PC-9 (cell line): ENCODE measurements at regions not wholly inside any gene's neighbourhood (a gene's known extent, or its start where the extent isn't known, plus 50 kb on each side); places are given as distances from the start of the nearest gene placed in this dataset.

ENCODE experiments used
- BruUV-seq: library from RNA; stranded (reverse); fragments of 400-500 nt; replicated peaks from 2 replicates; lab custom pipeline; 2021; lab: Mats Ljungman, UMichigan
- CTCF ChIA-PET: fragments of 300-600 bp; sonication (Branson Sonifier 250); formaldehyde crosslinking; loops from one replicate; lab custom pipeline; 2022; ENCODE audit warnings: antibody characterized with exemption; lab: Charles Lee
- POLR2A ChIA-PET: fragments of 300-600 bp; sonication (Branson Sonifier 250); formaldehyde crosslinking; loops from one replicate; lab custom pipeline; 2022; ENCODE audit warnings: antibody characterized with exemption; ENCODE audit not compliant: unreplicated experiment; lab: Charles Lee
- DNase-seq, 2 experiments: peaks; one replicate each; pipeline versions ENCODE4 v3.0.0 to v3.0.0-alpha.2; 2015 to 2022; ENCODE audit warnings: mixed read lengths in 1 of 2
- H2AFZ ChIP-seq: fragments of 200-600 bp; sonication (generic); 2 replicates; pipeline ENCODE4 v1.8.1; 2017; ENCODE audit warnings: antibody characterized with exemption
- H3F3A ChIP-seq: fragments of 200-600 bp; sonication (generic); 2 replicates; pipeline ENCODE4 v1.8.1; 2017; ENCODE audit warnings: antibody characterized with exemption, mild to moderate bottlenecking, low read depth; ENCODE audit not compliant: insufficient read depth
- H3K27ac ChIP-seq: fragments of 200-600 bp; sonication (generic); 2 replicates; pipeline ENCODE4 v1.6.1; 2016; ENCODE audit warnings: mixed run types
- H3K27me3 ChIP-seq: fragments of 200-600 bp; sonication (generic); 2 replicates; pipeline ENCODE4 v1.6.1; 2016; ENCODE audit warnings: low read depth, mixed run types; ENCODE audit not compliant: insufficient read depth
- H3K36me3 ChIP-seq: fragments of 200-600 bp; sonication (generic); 2 replicates; pipeline ENCODE4 v1.6.1; 2016; ENCODE audit warnings: low read depth, mixed run types
- H3K4me1 ChIP-seq: fragments of 200-600 bp; sonication (generic); replicated peaks from 2 replicates; pipeline ENCODE4 v1.6.1; 2016; ENCODE audit warnings: mixed run types; ENCODE audit not compliant: insufficient read depth
- H3K4me2 ChIP-seq: fragments of 200-600 bp; sonication (generic); 2 replicates; pipeline ENCODE4 v1.6.1; 2017; ENCODE audit warnings: mixed run types
- H3K4me3 ChIP-seq: fragments of 200-600 bp; sonication (generic); 2 replicates; pipeline ENCODE4 v1.6.1; 2016; ENCODE audit warnings: mixed run types
- H3K79me2 ChIP-seq: fragments of 200-600 bp; sonication (generic); 2 replicates; pipeline ENCODE4 v1.6.1; 2017; ENCODE audit warnings: low read depth, mixed run types
- H3K9me2 ChIP-seq: fragments of 200-600 bp; sonication (generic); 2 replicates; pipeline ENCODE4 v1.8.1; 2017; ENCODE audit warnings: mild to moderate bottlenecking; ENCODE audit not compliant: insufficient read depth
- H3K9me3 ChIP-seq: fragments of 200-600 bp; sonication (generic); 2 replicates; pipeline ENCODE4 v1.8.1; 2016; ENCODE audit warnings: low read depth; ENCODE audit not compliant: insufficient read depth
- H4K20me1 ChIP-seq: fragments of 200-600 bp; sonication (generic); 2 replicates; pipeline ENCODE4 v1.8.1; 2017; ENCODE audit not compliant: insufficient read depth
- EZH2 ChIP-seq: fragments of 200-600 bp; sonication (generic); IDR thresholded peaks from 2 replicates; pipeline ENCODE4 v1.8.0; 2017; ENCODE audit warnings: antibody characterized with exemption, low read depth
- intact Hi-C: fragments of 100-400 bp; cut with micrococcal nuclease; formaldehyde crosslinking; loops from one replicate; pipeline ENCODE4 v1.10.0; 2022; ENCODE audit not compliant: unreplicated experiment
- TF ChIP-seq, protein P1 (sequence below): fragments of 200-600 bp; sonication (generic); conservative IDR thresholded peaks from 2 replicates; pipeline ENCODE4 v1.6.1; 2017; ENCODE audit warnings: mixed run types, antibody characterized with exemption, mild to moderate bottlenecking, moderate library complexity

DNA sequence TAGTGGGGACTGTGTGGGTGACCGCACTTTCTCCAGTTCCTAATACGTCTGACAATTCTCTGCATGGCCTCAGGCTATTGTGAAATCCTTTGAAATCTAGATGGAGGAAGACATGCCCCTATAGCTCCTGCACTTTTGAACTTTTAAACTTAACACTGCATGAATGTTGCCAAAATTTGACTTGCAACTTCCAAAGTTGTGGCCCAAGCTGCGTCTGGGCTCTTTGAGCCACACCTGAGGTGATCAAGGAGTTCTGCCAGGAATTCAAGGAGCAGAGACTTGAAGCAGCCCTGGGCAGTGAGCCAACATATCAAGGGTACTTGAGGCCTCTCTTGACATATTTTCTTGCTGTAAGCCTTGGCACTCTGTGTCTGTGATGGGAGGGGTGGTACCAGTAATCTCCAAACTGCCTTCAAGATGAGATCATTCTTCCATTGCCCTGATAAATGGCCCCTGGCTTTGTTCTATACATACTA lies 1336.1 kb upstream of the CDH9 start:
- no peaks in the 10 kb centered on the region for H3K27me3 ChIP-seq
- TF ChIP-seq EZH2 = no peak
- TF ChIP-seq, protein P1, sequence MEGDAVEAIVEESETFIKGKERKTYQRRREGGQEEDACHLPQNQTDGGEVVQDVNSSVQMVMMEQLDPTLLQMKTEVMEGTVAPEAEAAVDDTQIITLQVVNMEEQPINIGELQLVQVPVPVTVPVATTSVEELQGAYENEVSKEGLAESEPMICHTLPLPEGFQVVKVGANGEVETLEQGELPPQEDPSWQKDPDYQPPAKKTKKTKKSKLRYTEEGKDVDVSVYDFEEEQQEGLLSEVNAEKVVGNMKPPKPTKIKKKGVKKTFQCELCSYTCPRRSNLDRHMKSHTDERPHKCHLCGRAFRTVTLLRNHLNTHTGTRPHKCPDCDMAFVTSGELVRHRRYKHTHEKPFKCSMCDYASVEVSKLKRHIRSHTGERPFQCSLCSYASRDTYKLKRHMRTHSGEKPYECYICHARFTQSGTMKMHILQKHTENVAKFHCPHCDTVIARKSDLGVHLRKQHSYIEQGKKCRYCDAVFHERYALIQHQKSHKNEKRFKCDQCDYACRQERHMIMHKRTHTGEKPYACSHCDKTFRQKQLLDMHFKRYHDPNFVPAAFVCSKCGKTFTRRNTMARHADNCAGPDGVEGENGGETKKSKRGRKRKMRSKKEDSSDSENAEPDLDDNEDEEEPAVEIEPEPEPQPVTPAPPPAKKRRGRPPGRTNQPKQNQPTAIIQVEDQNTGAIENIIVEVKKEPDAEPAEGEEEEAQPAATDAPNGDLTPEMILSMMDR = no peak
- H3K79me2 ChIP-seq = no peaks in the 10 kb centered on the region
- ChIA-PET POLR2A (no interaction called here), CTCF (no interaction called here)
- H3K9me3 ChIP-seq = no peaks in the 10 kb centered on the region
- intact Hi-C loops = loop anchor here (2.0 kb wide), 1 partner anchor 34 kb away; no protein-coding TSS in a partner anchor
- no peaks in the 10 kb centered on the region for H3K9me2 ChIP-seq
- H3F3A ChIP-seq = no peaks in the 10 kb centered on the region
- no peak overlapping the region; the same call in 1 of the 2 replicates for H3K4me2 ChIP-seq
- H3K4me3 ChIP-seq = no peak overlapping the region
- H3K4me1 ChIP-seq = no peaks in the 10 kb centered on the region
- no peaks in the 10 kb centered on the region for H3K36me3 ChIP-seq
- no peak overlapping the region for H2AFZ ChIP-seq
- DNase-seq = peak; percentile 40 to 85
- no peaks in the 10 kb centered on the region for H4K20me1 ChIP-seq
- no TSS peak for BruUV-seq
- no peak overlapping the region for H3K27ac ChIP-seq

DNA sequence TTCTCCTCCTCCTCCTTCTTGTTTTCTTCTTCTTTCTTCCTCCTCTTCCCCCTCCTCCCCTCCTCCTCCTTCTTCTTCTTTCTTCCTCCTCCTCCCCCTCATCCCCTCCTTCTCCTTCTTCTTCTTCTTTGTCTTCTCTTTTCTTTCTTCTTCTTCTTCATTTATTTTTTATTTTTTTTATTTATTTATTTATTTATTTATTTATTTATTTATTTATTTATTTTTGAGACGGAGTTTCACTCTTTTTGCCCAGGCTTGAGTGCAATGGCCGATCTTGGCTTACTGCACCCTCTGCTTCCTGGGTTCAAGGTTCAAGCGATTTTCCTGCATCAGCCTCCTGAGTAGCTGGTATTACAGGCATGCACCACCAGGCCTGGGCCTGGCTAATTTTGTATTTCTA lies 1332.5 kb upstream of the CDH9 start:
- ChIA-PET POLR2A (no interaction called here), CTCF (no interaction called here)
- no peak overlapping the region for H3K27ac ChIP-seq
- no peaks in the 10 kb centered on the region for H3F3A ChIP-seq
- BruUV-seq = no TSS peak
- H4K20me1 ChIP-seq = no peaks in the 10 kb centered on the region
- TF ChIP-seq, protein P1 = no peak
- no peak for TF ChIP-seq EZH2
- intact Hi-C loops = no loop called here
- no peak for DNase-seq
- no peak overlapping the region for H3K4me3 ChIP-seq
- H3K4me2 ChIP-seq = no peak overlapping the region
- H3K79me2 ChIP-seq = no peaks in the 10 kb centered on the region
- no peak overlapping the region for H2AFZ ChIP-seq
- no peaks in the 10 kb centered on the region for H3K36me3 ChIP-seq
- H3K27me3 ChIP-seq = no peaks in the 10 kb centered on the region
- no peaks in the 10 kb centered on the region for H3K9me3 ChIP-seq
- H3K4me1 ChIP-seq = no peaks in the 10 kb centered on the region
- no peaks in the 10 kb centered on the region for H3K9me2 ChIP-seq

DNA sequence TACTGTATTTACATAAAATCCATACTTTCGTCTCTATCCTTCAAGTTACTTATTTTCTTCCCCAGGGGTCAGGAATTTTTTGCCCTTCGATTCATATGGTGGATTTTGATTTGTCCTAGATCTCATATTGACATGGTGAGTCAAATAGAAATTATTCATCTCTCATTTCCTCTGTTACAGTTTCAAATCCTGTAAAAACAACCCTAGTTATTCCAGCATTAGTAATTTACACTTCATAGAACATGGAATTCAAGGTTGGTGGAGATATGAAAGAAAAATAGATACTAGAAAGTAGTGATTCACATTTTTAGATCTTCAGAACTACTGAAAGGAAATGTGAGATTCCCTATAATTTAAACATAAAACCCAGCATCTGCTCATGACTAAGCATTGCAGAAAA lies 1331.0 kb upstream of the CDH9 start:
- POLR2A ChIA-PET = no interaction called here
- Histone ChIP-seq H3K27ac (no peak overlapping the region), H3F3A (no peaks in the 10 kb centered on the region), H3K9me2 (no peaks in the 10 kb centered on the region), H3K4me2 (no peak overlapping the region), H3K4me3 (no peak overlapping the region), H3K4me1 (no peaks in the 10 kb centered on the region), H3K79me2 (no peaks in the 10 kb centered on the region), H4K20me1 (no peaks in the 10 kb centered on the region), H3K9me3 (no peaks in the 10 kb centered on the region), H3K36me3 (no peaks in the 10 kb centered on the region), H2AFZ (no peak overlapping the region), H3K27me3 (no peaks in the 10 kb centered on the region)
- CTCF ChIA-PET = no interaction called here
- intact Hi-C loops = no loop called here
- DNase-seq = no peak
- TF ChIP-seq EZH2 = no peak
- TF ChIP-seq, protein P1 = no peak
- no TSS peak for BruUV-seq
